Activated T-helper 2 cell treated with anti-CD3 and anti-CD28 coated beads, Interferon-gamma antibody, Interleukin-2, Interleukin-4, amounts not matched to agents 10 μg/mL and 5 μg/mL and 100 μg/mL, durations not matched to agents 14 hours and 24 hours and 36 hours (primary cell): ENCODE measurements at regions not wholly inside any gene's neighbourhood (a gene's known extent, or its start where the extent isn't known, plus 50 kb on each side); places are given as distances from the start of the nearest gene placed in this dataset.

Experiments
- DNase-seq: peaks from one replicate; pipeline ENCODE4 v3.0.0; 2021; ENCODE audit warnings: low spot score
- H3K27ac Mint-ChIP-seq: one replicate; pipeline ENCODE4 v1.8.0; 2021; ENCODE audit warnings: mixed read lengths
- H3K27me3 Mint-ChIP-seq: one replicate; pipeline ENCODE4 v1.8.0; 2021; ENCODE audit warnings: low read depth, mixed read lengths
- H3K36me3 Mint-ChIP-seq: one replicate; pipeline ENCODE4 v1.8.0; 2021; ENCODE audit warnings: low read depth, mixed read lengths
- H3K4me1 Mint-ChIP-seq: one replicate; pipeline ENCODE4 v1.8.0; 2021; ENCODE audit warnings: low read depth, mixed read lengths
- H3K4me3 Mint-ChIP-seq: one replicate; pipeline ENCODE4 v1.8.0; 2021; ENCODE audit warnings: low read depth, mild to moderate bottlenecking, moderate library complexity, mixed read lengths
- H3K9me3 Mint-ChIP-seq: one replicate; pipeline ENCODE4 v1.8.0; 2021; ENCODE audit warnings: mixed read lengths
- intact Hi-C: fragments of 100-400 bp; cut with micrococcal nuclease; formaldehyde crosslinking; loops from one replicate; pipeline ENCODE4 v1.15.1; 2023

- no peak overlapping the region for H3K27ac Mint-ChIP-seq
- intact Hi-C loops = no loop called here
- peaks cover 17% of the 10 kb centered on the region for H3K27me3 Mint-ChIP-seq
- H3K4me1 Mint-ChIP-seq = no peaks in the 10 kb centered on the region
- H3K36me3 Mint-ChIP-seq = no peaks in the 10 kb centered on the region
- no peak overlapping the region for H3K4me3 Mint-ChIP-seq
- no peak for DNase-seq
- H3K9me3 Mint-ChIP-seq = no peaks in the 10 kb centered on the region
Measured at GRCh38 chr10:89829262-89829886, 128.0 kb downstream of the KIF20B start.

GRCh38 chr10:89829887-89830269 lies 128.5 kb downstream of the KIF20B start:
- DNase-seq = no peak
- intact Hi-C loops = no loop called here
- Mint-ChIP-seq H3K27me3 (peaks cover 14% of the 10 kb centered on the region), H3K4me1 (no peaks in the 10 kb centered on the region), H3K27ac (no peak overlapping the region), H3K9me3 (no peaks in the 10 kb centered on the region), H3K4me3 (no peak overlapping the region), H3K36me3 (no peaks in the 10 kb centered on the region)

GRCh38 chr10:89830624-89831023 lies 129.2 kb downstream of the KIF20B start:
- intact Hi-C loops = no loop called here
- no peak overlapping the region for H3K4me3 Mint-ChIP-seq
- peaks cover 15% of the 10 kb centered on the region for H3K27me3 Mint-ChIP-seq
- no peak overlapping the region for H3K27ac Mint-ChIP-seq
- no peak for DNase-seq
- H3K9me3 Mint-ChIP-seq = no peaks in the 10 kb centered on the region
- H3K4me1 Mint-ChIP-seq = no peaks in the 10 kb centered on the region
- H3K36me3 Mint-ChIP-seq = no peaks in the 10 kb centered on the region

GRCh38 chr10:89836840-89837164 lies 135.4 kb downstream of the KIF20B start:
- Mint-ChIP-seq H3K4me1 (peaks cover 5% of the 10 kb centered on the region), H3K9me3 (no peaks in the 10 kb centered on the region), H3K36me3 (no peaks in the 10 kb centered on the region), H3K4me3 (peak overlapping the region; percentile 55), H3K27ac (no peak overlapping the region), H3K27me3 (peaks cover 38% of the 10 kb centered on the region)
- intact Hi-C loops = no loop called here
- DNase-seq = no peak

GRCh38 chr10:89837165-89838043 lies 136.0 kb downstream of the KIF20B start:
- H3K4me3 Mint-ChIP-seq = peak overlapping the region; percentile 55
- peaks cover 5% of the 10 kb centered on the region for H3K4me1 Mint-ChIP-seq
- peaks cover 37% of the 10 kb centered on the region for H3K27me3 Mint-ChIP-seq
- H3K9me3 Mint-ChIP-seq = no peaks in the 10 kb centered on the region
- H3K36me3 Mint-ChIP-seq = no peaks in the 10 kb centered on the region
- H3K27ac Mint-ChIP-seq = no peak overlapping the region
- intact Hi-C loops = no loop called here
- no peak for DNase-seq

- DNase-seq = no peak
- Mint-ChIP-seq H3K27me3 (peaks cover 36% of the 10 kb centered on the region), H3K27ac (no peak overlapping the region), H3K36me3 (no peaks in the 10 kb centered on the region), H3K4me3 (peak overlapping the region; percentile 31), H3K4me1 (peaks cover 5% of the 10 kb centered on the region), H3K9me3 (no peaks in the 10 kb centered on the region)
- intact Hi-C loops = no loop called here
Measured at GRCh38 chr10:89838044-89838615, 136.7 kb downstream of the KIF20B start.

- no peak for DNase-seq
- no peaks in the 10 kb centered on the region for H3K9me3 Mint-ChIP-seq
- H3K36me3 Mint-ChIP-seq = no peaks in the 10 kb centered on the region
- H3K27ac Mint-ChIP-seq = no peak overlapping the region
- no peak overlapping the region for H3K4me3 Mint-ChIP-seq
- intact Hi-C loops = no loop called here
- peaks cover 23% of the 10 kb centered on the region for H3K27me3 Mint-ChIP-seq
- H3K4me1 Mint-ChIP-seq = no peaks in the 10 kb centered on the region
Measured at GRCh38 chr10:89845541-89846280, 144.3 kb downstream of the KIF20B start.

GRCh38 chr10:89846281-89846630 lies 144.9 kb downstream of the KIF20B start:
- Mint-ChIP-seq H3K4me1 (no peaks in the 10 kb centered on the region), H3K4me3 (no peak overlapping the region), H3K36me3 (no peaks in the 10 kb centered on the region), H3K9me3 (no peaks in the 10 kb centered on the region), H3K27me3 (peaks cover 22% of the 10 kb centered on the region), H3K27ac (no peak overlapping the region)
- intact Hi-C loops = no loop called here
- DNase-seq = no peak

- no peak overlapping the region for H3K27ac Mint-ChIP-seq
- DNase-seq = no peak
- H3K4me1 Mint-ChIP-seq = no peaks in the 10 kb centered on the region
- intact Hi-C loops = no loop called here
- peaks cover 19% of the 10 kb centered on the region for H3K27me3 Mint-ChIP-seq
- H3K9me3 Mint-ChIP-seq = no peaks in the 10 kb centered on the region
- H3K4me3 Mint-ChIP-seq = no peak overlapping the region
- H3K36me3 Mint-ChIP-seq = no peaks in the 10 kb centered on the region
Measured at GRCh38 chr10:89846786-89847185, 145.4 kb downstream of the KIF20B start.

GRCh38 chr10:89852872-89853271 lies 151.5 kb downstream of the KIF20B start:
- Mint-ChIP-seq H3K27me3 (peaks cover 11% of the 10 kb centered on the region), H3K4me1 (no peaks in the 10 kb centered on the region), H3K27ac (no peak overlapping the region), H3K9me3 (no peaks in the 10 kb centered on the region), H3K36me3 (no peaks in the 10 kb centered on the region), H3K4me3 (no peak overlapping the region)
- intact Hi-C loops = no loop called here
- no peak for DNase-seq

GRCh38 chr10:89853781-89854191 lies 152.4 kb downstream of the KIF20B start:
- H3K4me1 Mint-ChIP-seq = no peaks in the 10 kb centered on the region
- H3K9me3 Mint-ChIP-seq = no peaks in the 10 kb centered on the region
- no peaks in the 10 kb centered on the region for H3K36me3 Mint-ChIP-seq
- intact Hi-C loops = no loop called here
- no peak overlapping the region for H3K4me3 Mint-ChIP-seq
- peaks cover 11% of the 10 kb centered on the region for H3K27me3 Mint-ChIP-seq
- no peak overlapping the region for H3K27ac Mint-ChIP-seq
- no peak for DNase-seq

GRCh38 chr10:89857431-89858042 lies 156.1 kb downstream of the KIF20B start:
- Mint-ChIP-seq H3K4me3 (no peak overlapping the region), H3K27ac (no peak overlapping the region)

More at GRCh38 chr10:89857431-89858042, 156.1 kb downstream of the KIF20B start:
- no peaks in the 10 kb centered on the region for H3K9me3 Mint-ChIP-seq
- H3K4me1 Mint-ChIP-seq = peaks cover 16% of the 10 kb centered on the region
- intact Hi-C loops = no loop called here
- DNase-seq = no peak
- H3K27me3 Mint-ChIP-seq = peaks cover 6% of the 10 kb centered on the region
- no peaks in the 10 kb centered on the region for H3K36me3 Mint-ChIP-seq
